ENCODE measurements at regions not wholly inside any gene's neighbourhood (a gene's known extent, or its start where the extent isn't known, plus 50 kb on each side); places are given as distances from the start of the nearest gene placed in this dataset.
A peak's percentile ranks its signal among the peaks of the same experiment; 100 is the strongest.

DNA sequence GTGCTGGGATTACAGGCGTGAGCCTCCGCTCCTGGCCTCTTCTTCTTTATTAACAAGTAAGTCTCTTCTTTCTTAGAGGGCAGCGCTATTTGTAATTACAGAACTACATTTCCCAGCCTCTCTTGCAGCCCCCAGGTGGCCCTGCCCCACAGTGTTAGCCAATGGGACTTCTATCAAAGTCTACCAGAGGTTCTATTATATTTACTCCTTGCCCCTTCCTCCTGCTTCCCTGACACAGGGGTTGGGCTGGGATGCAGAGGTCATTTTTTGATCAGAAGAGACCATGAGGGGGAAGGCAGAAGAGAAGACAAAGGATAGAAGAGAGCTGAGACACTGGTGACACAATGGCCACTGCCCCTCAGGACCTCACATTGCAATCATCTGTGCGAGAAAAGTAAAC is 224.2 kb downstream of the SYK start:
- DNase-seq = no peak

DNA sequence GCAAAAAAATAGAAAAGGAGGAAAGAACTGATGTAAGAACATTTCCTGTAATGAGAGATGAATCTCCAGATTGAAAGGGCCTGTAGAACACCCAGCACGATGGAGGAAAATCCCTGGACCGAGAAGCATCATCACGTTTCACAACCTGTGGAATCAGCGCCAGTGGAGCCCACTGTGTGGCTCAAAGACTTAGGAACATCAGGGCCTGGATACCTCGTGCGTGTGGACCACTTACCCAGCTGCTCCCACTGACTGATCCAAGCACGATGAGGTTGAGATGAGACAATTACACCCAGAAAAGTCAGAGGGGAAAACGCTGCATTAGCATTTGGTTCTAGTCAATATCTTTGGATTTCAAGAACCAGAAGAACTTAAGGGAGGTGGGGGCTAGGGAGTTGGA is 224.6 kb downstream of the SYK start:
- no peak for DNase-seq

DNA sequence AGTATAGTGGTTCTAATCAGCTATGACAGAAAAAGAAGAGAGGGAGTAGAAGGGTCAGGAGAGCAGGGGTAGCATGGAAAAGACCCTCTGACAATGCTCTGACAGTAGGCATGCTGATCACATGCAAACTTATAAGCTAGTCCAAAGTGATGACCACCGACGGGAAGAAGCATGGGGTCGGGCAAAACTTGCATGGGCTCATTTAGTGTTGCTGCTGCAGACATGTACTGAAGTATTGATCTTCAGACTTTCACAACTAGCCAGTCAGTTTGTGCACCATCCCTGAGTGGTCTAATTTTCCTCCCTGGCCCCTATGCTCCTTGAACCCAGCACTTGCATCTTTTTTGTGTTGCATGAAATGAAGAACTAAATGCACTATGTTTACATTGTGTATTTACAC is 225.4 kb downstream of the SYK start:
- DNase-seq = no peak

DNA sequence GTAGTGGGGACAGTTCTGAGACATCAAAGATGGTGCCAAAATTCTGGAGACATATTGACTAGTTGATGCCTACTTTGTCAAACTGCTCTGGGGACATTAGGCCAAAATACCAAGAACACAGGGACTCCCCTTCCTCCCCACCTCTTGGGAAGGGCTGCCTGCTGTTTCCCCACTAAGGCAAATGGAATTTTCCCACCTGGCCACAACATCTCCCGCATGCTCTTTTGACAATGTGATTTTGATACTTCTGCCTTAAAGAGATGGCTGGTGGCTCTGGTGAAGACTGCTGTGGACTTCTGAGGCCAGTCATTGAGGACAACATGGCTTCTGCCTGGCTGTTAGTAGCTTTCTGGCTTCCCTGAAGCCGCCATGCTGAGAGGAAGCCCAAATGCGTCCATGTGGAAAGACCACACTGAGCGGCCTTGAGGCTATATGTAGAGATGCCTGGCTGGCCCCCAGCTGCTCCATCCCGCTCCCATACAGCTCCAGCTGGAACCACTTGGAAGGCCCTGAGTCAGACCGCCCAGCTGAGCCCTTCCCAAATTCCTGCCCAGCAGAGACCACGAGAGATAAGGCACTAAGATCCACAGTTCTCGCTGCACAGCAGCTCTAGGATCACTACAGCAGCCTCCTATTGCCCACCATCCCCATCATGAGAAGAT is 226.7 kb downstream of the SYK start:
- no peak for DNase-seq

DNA sequence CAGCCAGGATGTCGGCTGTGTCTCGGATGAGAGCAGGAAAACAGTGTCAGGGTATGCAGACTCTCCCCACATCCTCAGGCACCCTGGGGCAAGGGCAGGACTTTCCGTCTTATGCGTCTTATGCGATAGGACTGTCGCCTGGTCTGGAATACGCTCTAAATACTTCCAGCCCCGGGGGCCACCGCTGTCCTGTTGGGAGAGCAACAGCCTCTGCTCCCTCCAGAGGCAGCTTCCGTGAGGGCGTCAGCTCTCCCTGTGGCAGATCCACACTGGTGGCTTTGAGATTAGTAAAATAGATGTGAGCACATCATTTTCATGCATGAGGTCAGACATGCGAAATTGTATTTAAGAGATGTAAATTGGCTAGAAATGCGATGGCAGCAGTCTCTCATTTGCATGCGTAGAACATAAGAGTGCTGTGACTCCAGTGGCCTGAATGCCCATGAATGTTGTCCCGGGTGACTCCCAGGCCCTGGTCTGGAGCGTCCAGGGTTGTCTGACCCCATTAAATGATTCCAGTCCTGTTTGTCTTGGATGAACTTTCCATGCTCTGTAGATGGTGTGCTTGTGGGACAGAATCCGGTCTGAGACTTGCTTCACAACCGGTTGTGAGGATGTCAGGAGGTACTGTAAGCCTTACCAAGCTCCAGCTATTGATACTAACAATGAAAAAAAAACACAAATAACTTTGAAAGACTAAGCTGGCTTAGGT is 228.2 kb downstream of the SYK start:
- DNase-seq = no peak

DNA sequence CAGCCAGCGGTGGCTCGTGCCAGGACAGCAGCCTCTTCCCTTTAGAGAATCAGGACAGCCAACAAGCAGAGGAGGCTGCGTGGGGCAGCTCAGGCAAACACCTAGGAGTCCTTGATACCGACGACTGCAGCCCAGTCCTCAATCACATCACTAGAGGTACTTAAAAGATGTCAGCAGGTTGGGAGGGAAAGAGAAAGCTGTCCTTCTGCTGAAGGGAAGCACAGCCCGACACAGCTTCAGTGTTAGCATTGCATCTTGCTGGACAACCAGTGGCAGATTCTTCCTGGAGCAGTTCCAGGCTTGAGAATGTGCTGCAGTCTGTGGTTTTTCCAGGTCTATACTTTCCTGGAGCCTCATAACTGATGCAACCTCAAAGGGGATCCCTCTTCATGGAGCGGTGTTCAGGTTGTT is 230.5 kb downstream of the SYK start:
- DNase-seq = no peak

DNA sequence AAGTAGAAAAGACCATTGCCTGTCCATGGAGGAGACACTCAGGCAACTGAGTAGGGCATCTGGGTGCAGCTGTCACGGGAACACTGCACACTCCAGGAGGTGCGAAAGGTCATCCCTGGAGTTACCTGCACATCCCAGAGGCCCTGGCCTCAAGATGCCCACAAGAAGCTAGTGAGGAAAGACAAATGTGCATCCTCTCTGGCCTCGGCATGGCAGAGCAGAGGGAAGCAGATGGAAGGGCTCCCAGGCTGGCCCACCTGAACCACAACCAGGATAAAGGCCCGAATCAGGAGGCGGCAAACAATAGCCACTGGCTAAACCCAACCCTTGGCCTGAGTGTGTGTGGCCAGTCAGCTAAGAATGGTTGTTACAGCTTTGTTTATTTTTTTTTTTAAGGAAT is 231.7 kb downstream of the SYK start:
- DNase-seq = no peak

DNA sequence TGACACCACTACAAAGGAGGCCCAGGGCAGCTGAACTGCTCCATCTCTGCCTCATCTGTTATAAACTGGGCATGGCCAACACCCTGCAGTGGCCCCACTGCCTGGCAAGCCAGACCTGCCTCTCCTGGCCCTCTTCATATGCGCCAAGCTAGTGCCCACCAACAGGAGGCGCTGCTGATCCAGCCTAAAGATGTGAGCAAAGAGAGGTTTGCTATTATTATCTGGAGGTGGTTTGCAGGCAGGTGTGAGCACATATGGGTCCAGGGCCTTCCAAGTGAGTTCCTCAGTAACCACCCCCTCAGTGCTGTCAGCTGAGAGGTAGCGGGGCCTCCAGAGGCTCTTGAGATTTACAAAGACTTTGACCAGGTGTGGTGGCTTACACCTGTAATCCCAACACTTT is 232.2 kb downstream of the SYK start:
- DNase-seq = no peak

DNA sequence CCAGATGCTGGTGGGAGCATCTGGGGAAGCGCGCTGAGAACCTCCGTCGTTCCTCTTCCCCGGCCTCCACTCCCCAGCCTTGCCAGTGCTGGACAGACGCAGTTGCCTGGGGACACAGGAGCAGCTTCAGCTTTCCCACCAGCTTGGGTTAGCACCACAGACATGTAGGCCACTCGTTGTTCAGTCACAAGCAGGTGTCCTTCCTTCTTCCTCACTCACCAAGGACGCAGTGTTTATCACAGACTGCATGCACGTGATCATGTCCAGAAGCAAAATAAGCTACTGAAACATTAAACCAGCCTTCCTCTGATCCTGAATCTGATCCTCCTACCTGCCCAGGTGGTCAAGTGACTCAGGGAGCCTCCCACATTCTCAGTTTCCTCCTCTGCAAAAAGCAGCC is 232.9 kb downstream of the SYK start:
- no peak for DNase-seq

DNA sequence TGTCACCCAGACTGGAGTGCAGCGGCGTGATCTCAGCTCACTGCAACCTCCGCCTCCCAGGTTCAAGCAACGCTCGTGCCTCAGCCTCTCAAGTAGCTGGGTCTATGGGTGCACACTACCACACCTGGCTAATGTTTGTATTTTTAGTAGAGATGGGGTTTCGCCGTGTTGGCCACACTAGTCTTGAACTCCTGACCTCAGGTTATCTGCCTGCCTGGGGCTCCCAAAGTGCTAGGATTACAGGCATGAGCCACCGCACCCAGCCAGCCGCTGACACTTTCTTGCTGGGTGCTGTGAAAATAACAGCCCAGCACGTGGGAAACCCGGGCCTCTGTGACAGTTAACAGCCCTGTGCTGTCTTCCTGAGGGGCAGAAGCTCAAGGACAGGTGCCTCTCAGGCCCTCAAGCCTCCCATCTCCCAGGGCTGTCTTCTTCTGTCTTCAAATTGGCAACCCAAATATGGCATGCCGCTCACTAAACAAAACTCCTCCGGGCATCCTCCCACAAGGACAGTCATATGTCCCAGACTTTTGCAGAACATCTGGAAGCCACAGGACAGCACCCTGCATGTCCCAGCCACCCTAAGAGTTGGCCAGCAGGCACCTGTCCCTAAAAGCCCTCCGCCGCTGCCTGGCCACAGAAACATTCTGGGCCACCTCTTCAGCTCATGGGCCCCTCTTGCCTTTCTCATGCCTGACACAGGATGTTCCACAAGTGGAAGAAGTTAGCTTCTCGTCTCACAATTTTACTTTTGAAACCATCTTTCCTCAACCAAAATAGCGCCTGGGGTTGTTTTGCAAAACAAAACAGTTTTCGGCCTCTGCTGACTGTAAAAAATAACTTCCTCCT is 233.6 kb downstream of the SYK start:
- no peak for DNase-seq

DNA sequence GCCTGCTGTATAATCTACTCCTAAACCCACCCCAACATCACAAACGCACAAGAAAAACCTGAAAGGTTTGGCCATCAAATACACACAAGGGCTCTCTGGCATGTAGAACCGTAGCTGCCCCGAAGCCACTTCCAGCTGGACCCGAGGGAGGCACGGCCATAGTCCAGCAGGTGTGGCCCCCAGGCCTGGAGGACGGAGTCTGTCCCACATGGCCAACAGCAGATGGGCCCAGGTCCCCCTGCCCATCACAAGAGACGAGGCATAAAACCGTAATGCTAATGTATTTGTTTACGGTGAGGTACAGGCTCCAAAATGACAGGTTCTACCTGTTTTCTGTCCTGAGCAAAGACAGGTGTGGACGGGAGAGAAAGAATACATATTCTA is 234.2 kb downstream of the SYK start:
- DNase-seq = no peak

DNA sequence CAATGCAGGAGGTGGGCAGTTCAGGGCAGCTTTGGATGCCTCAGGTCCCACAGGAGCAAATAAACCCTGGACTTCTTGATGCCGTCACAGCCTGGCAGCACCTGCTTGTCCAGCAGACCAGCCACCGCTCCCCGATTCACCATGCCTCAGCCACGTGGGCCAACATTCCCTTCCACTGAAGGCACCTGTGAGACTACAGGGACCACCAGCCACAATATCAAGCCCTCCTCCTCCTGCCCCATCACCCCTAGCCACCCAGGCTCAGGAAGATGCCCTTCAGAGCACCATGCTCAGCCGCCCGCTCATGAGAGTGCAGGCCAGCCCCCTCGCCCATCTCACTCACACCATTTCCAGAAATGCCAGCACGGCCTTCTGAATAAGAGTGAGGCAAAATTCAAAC is 234.7 kb downstream of the SYK start:
- DNase-seq = no peak

DNA sequence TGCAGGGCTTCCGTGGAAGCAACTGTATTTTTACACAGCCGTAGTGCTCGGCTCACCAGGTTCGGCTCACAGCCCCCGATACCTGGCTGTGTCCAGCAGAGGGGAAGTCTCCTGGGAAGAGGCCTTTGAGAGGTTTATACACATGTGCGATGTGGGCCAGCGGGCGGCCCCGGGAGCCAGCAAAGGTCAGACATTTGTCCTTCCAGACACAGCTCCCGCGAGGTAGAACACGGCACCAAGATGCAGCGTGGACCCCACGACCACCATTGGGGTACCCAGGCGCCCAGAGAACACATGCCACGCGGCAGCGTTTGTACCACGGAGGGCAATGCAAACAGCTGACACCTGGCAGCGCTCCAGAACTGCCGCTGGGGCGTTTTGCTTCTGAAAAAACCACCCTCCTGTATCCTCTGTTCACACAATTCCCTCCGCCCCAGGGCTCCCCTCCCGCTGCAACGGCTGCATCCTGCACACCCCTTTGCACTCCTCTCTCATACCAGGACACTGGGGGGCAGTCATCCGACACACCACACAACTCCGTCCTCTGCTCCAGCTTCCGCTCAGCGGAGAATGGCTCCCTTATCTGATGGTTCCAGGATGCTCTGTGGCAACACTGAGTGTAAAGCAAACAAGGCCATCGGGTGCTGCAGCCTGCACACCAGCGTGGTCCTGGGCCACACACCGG is 235.3 kb downstream of the SYK start:
- DNase-seq = peak; percentile 79

DNA sequence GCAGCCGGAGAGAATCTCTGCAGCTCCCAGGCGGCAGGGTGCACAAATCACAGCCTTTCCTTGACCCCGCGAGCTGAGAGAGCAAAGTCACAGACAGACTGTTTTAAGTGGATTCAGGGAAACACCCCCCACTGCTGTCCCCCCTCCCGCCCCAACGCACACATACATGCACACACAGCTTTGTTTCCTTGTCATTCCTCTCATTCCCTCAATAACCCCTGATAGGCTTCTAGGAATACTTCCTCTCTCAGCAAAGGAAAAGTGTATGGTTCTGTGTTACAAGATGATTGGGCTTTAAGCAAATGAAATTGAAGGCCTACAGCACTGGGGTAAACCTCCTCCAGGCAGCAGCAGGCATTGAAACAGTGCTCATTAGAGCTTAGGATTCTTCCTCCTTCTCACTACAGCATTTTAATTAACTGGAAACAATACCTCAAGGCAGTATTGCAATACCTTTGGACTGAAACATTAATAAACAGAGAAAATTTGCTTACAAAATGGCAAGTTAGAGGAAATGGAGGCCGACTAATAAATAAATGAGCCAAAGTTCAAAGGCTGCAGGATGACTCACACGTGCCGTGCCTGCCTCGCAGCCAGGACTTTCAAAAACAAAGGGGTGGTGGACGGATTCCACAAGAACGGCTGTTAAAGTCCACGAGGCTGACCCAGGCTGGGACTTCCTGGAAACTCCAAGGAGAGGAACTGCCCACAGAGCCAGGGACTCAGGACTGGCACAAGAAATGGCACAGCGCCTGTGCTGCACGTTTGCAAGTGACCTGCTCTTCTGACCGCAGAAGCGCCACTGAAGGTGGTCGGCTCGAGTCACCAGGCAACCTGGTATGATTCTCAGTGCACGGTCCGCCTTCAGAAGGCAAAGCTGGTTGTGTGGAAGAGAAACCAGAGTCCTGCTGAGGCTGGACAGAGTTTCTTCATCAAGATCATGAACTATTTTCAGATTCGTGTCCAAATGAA is 236.2 kb downstream of the SYK start:
- DNase-seq = peak; percentile 22

DNA sequence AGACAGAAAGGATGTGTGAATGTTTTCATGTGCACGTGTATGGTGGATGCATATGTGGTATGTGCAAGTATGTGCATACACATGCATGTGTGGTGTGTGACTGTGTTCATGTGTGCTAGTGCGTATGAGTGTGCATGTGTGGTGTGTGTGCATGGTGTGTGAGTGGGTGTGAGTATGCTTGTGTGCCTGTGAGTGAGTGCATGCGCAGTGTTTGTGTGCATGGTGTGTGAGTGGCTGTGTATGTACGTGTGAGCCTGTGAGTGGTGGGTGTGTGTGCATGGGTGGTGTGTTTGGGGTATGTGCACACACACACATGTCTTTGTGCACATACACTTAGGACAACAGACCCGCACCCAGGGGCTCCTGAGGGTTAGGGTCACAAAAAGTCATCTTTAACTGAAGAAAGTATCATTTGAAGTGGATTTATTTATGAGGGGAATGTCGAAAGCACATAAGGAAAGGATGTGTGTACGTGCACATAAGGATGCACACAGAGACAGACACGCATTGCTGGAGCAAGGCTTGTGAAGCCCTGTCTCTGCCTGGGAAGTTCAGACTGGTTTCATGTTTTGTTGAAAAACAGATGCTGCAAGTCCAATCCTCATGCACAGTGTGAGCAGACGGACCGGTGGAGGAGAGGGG is 237.0 kb downstream of the SYK start:
- DNase-seq = no peak

DNA sequence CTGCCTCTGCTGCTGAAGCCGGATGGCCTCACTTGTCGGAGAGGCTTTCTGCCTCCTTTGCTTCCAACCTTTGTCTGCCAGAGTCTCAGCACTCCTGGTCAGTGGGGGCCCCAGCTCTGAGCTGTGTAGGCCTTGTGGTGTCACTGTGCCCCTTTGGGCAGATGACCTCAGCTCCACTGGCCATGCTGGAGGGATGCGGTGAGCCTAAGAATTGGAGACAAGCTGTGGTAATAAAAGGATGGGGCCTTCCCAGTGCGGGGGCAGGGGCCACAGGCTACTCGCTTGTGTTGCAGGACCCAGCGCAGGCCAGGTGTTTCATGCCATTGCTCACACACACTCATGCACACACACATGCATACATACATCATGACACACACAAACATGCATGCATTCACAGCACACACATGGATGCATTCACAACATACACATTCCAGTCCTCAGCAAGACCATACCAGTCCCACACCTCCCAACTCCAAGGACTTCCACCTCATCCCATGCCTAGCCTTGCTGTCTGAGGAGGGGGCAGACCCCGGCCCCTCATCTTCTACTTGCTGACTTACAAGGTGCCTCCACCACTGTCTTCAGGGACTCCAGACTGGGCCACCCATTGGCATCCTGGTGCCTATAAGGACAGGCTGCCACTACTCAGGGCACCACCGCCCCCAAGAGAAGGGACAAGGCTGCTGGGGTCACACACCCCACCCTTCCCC is 237.7 kb downstream of the SYK start:
- DNase-seq = no peak

DNA sequence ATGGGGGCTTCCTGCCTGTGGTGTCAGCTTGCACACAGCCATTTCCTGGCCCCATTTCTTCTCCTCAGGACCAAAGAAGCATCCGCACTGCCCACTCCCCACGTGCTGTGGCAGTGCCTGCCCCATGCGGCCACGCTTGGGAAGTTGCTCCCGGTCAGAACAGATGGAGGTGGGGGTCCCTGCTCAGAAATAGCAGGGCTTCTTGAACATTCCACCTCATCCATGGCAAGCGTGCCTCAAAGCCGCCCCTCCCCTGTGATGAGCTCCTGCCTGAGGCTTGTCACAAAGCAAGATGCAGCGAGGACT is 238.2 kb downstream of the SYK start:
- no peak for DNase-seq

DNA sequence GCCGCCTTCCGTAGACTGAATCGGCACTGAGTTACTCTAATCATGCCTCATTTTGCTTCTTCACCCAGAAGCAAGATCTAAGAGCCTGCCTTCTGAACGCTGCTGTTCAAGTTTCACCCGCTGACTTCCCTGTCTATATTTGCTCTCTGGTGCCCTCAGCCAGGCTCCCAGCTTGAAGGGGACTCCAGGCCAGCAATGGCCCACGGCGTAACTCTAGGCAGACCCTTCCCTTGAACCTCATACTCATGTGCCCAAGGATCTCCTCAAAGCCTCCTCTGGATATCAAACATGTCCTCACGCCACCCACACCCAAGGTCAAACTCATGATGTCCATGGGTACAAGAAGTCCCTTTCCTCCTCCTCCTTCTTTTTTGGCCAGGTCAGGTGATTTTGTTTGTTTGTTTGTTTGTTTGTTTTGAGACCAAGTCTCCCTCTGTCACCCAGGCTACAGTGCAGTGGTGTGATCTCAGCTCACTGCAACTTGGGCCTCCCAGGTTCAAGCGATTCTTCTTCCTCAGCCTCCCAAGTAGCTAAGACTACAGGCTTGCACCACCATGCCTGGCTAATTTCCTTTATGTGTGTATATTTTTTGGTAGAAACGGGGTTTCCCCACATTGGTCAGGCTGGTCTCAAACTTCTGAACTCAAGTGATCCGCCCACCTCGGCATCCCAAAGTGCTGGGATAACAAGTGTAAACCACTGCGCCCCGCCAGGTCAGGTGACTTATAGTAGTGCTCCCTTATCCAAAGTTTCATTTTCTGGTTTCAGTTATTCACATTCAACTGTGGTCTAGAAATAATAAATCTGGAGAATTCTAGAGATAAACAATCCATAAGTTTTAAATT is 239.0 kb downstream of the SYK start:
- DNase-seq = no peak

DNA sequence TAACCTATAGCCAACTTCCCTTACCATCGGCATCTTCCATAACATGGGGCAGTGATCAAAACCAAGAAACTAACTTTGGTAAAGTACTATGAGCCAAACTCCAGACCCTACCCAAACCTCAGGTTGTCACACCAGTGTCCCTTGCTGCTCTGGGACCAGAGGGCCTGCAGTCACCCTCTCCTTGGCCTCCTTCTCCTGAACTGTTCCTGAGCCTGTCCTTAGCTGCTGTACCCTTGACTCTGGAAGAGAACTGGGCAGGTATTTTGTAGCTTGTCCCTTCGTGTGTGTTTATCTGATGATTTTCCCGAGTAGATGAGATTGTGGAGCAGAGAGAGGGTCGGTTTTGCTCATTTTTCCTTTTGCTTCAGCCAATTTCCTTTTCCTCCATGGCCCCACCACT is 240.4 kb downstream of the SYK start:
- DNase-seq = no peak

DNA sequence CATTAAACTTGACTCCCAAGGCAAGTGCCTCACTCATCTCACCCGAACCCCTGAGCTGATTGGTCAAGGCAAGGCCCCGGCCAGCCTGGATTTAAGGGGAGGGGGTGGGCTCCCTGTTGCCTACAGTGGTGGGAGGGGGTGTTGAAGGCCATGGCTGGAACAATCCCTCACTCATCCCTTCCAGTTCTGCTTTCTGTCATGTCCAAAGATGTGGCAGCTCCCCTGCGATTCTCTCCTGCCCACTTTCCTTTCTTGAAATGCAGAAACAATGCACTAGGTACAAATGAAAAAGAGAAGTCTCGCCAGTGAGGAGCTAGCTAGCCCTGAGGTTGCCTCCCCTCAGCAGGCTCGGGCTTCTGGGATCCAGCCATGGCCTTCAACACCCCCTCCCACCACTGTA is 240.9 kb downstream of the SYK start:
- no peak for DNase-seq
